GM23338 (cell line): ENCODE measurements at regions not wholly inside any gene's neighbourhood (a gene's known extent, or its start where the extent isn't known, plus 50 kb on each side); places are given as distances from the start of the nearest gene placed in this dataset.

ENCODE experiments used
- ATAC-seq: fragments of 200-7000 bp; cut with Tn5 transposase; 3 replicates; pipeline ENCODE4 v1.9.1; 2020
- DNase-seq: peaks from one replicate; pipeline ENCODE4 v3.0.0-alpha.2; 2015; ENCODE audit warnings: low spot score
- H2AFZ ChIP-seq: fragments of 200-600 bp; sonication (generic); 2 replicates; pipeline ENCODE4 v1.8.0; 2016; ENCODE audit warnings: antibody characterized with exemption, mild to moderate bottlenecking, moderate library complexity
- H3F3A ChIP-seq: fragments of 200-600 bp; sonication (generic); replicated peaks from 2 replicates; pipeline ENCODE4 v1.8.0; 2017; ENCODE audit warnings: antibody characterized with exemption, mixed run types, low read depth
- H3K27ac ChIP-seq: fragments of 200-600 bp; sonication (generic); 2 replicates; pipeline ENCODE4 v1.6.1; 2016; ENCODE audit warnings: low read depth
- H3K27me3 ChIP-seq: fragments of 200-600 bp; sonication (generic); 2 replicates; pipeline ENCODE4 v1.8.0; 2016; ENCODE audit warnings: mild to moderate bottlenecking, mixed run types, moderate library complexity; ENCODE audit not compliant: insufficient read depth
- H3K36me3 ChIP-seq: fragments of 200-600 bp; sonication (generic); 2 replicates; pipeline ENCODE4 v1.8.0; 2016; ENCODE audit warnings: mild to moderate bottlenecking; ENCODE audit not compliant: insufficient read depth
- H3K4me1 ChIP-seq: fragments of 200-600 bp; sonication (generic); 2 replicates; pipeline ENCODE4 v1.8.0; 2016; ENCODE audit warnings: mild to moderate bottlenecking, moderate library complexity; ENCODE audit not compliant: insufficient read depth
- H3K4me2 ChIP-seq: fragments of 200-600 bp; sonication (generic); 2 replicates; pipeline ENCODE4 v1.7.1; 2017; ENCODE audit warnings: mixed run types
- H3K4me3 ChIP-seq: fragments of 200-600 bp; sonication (generic); 2 replicates; pipeline ENCODE4 v1.6.1; 2016; ENCODE audit warnings: mixed run types
- H3K79me2 ChIP-seq: fragments of 200-600 bp; sonication (generic); replicated peaks from 2 replicates; pipeline ENCODE4 v1.8.0; 2017; ENCODE audit warnings: mild to moderate bottlenecking; ENCODE audit not compliant: insufficient read depth
- H3K9me2 ChIP-seq: fragments of 200-600 bp; sonication (generic); 2 replicates; pipeline ENCODE4 v1.8.0; 2017; ENCODE audit not compliant: insufficient read depth
- H4K20me1 ChIP-seq: fragments of 200-600 bp; sonication (generic); replicated peaks from 2 replicates; pipeline ENCODE4 v1.8.0; 2017; ENCODE audit warnings: mild to moderate bottlenecking; ENCODE audit not compliant: insufficient read depth
- H3K27ac Mint-ChIP-seq: 2 replicates; pipeline ENCODE4 v1.8.0; 2020; ENCODE audit warnings: inconsistent platforms, mild to moderate bottlenecking, moderate library complexity, mixed read lengths
- H3K27me3 Mint-ChIP-seq: 3 replicates; pipeline ENCODE4 v1.8.0; 2022; ENCODE audit warnings: low read depth, mild to moderate bottlenecking, moderate library complexity, mixed read lengths, inconsistent platforms; ENCODE audit not compliant: insufficient read depth, poor library complexity
- H3K36me3 Mint-ChIP-seq: 3 replicates; pipeline ENCODE4 v1.8.0; 2021; ENCODE audit warnings: low read depth, mild to moderate bottlenecking, inconsistent platforms, moderate library complexity, mixed read lengths
- H3K4me1 Mint-ChIP-seq: 3 replicates; pipeline ENCODE4 v1.8.0; 2020; ENCODE audit warnings: mild to moderate bottlenecking, inconsistent platforms, mixed read lengths
- H3K4me3 Mint-ChIP-seq: 3 replicates; pipeline ENCODE4 v1.8.0; 2021; ENCODE audit warnings: moderate library complexity, mild to moderate bottlenecking, inconsistent platforms, mixed read lengths
- H3K9me3 Mint-ChIP-seq: 3 replicates; pipeline ENCODE4 v1.8.0; 2020; ENCODE audit warnings: moderate library complexity, mild to moderate bottlenecking, inconsistent platforms, mixed read lengths
- CREB1 ChIP-seq: fragments of 250-450 bp; sonication (Bioruptor Pico); IDR thresholded peaks from 2 replicates; pipeline ENCODE4 v1.5.0; 2020; ENCODE audit warnings: low read depth, mild to moderate bottlenecking, moderate library complexity
- CTCF ChIP-seq, 2 experiments: fragments of 200-600 bp in 1 of 2; sonication (generic) in 1 of 2; conservative IDR thresholded peaks; 2 replicates each; pipeline versions ENCODE4 v1.5.1 to v1.6.1; 2016 to 2017; ENCODE audit warnings: antibody characterized with exemption in 2 of 2, low read depth in 2 of 2, mild to moderate bottlenecking in 2 of 2, moderate library complexity in 1 of 2
- ETS1 ChIP-seq: IDR thresholded peaks from 2 replicates; pipeline ENCODE4 v1.6.1; 2016; ENCODE audit warnings: antibody characterized with exemption
- EZH2 ChIP-seq: fragments of 200-600 bp; sonication (generic); IDR thresholded peaks from one replicate; pipeline ENCODE4 v1.8.0; 2017; ENCODE audit warnings: antibody characterized with exemption, mild to moderate bottlenecking, low read depth; ENCODE audit not compliant: unreplicated experiment
- EZH2phosphoT487 ChIP-seq: fragments of 200-600 bp; sonication (generic); IDR thresholded peaks from one replicate; pipeline ENCODE4 v1.8.1; 2018; ENCODE audit warnings: antibody characterized with exemption; ENCODE audit not compliant: unreplicated experiment
- JUNB ChIP-seq: IDR thresholded peaks from one replicate; pipeline ENCODE4 v1.6.1; 2016; ENCODE audit warnings: antibody characterized with exemption; ENCODE audit not compliant: unreplicated experiment
- NANOG ChIP-seq: IDR thresholded peaks from 2 replicates; pipeline ENCODE4 v1.6.1; 2016; ENCODE audit warnings: antibody characterized with exemption, borderline replicate concordance
- POLR2AphosphoS5 ChIP-seq: IDR thresholded peaks from 2 replicates; pipeline ENCODE4 v1.6.1; 2016; ENCODE audit warnings: antibody characterized with exemption, low read depth
- REST ChIP-seq: IDR thresholded peaks from one replicate; pipeline ENCODE4 v1.6.1; 2018; ENCODE audit warnings: antibody characterized with exemption; ENCODE audit not compliant: unreplicated experiment
- STAT1 ChIP-seq: IDR thresholded peaks from one replicate; pipeline ENCODE4 v1.6.1; 2016; ENCODE audit warnings: antibody characterized with exemption; ENCODE audit not compliant: unreplicated experiment
- ZNF114 ChIP-seq: fragments of 250-450 bp; sonication (Bioruptor Pico); IDR thresholded peaks from 2 replicates; pipeline ENCODE4 v1.5.0; 2020; ENCODE audit warnings: mild to moderate bottlenecking, moderate library complexity
- ZNF331 ChIP-seq: fragments of 250-450 bp; sonication (Bioruptor Pico); IDR thresholded peaks from 2 replicates; pipeline ENCODE4 v1.5.0; 2020; ENCODE audit warnings: low read depth, mild to moderate bottlenecking, moderate library complexity
- ZNF462 ChIP-seq: fragments of 250-450 bp; sonication (Bioruptor Pico); IDR thresholded peaks from 2 replicates; pipeline ENCODE4 v1.5.0; 2020; ENCODE audit warnings: mild to moderate bottlenecking, moderate library complexity

- Histone ChIP-seq H2AFZ (no peak overlapping the region), H3K9me2 (0 out of 2 replicates have a peak, but pooled peaks cover 2% of the 10 kb centered on the region), H3K36me3 (no peaks in the 10 kb centered on the region), H3K79me2 (no peaks in the 10 kb centered on the region), H3K27me3 (no peaks in the 10 kb centered on the region), H3K4me1 (no peaks in the 10 kb centered on the region), H3K27ac (no peak overlapping the region), H3K4me3 (no peak overlapping the region), H4K20me1 (no peaks in the 10 kb centered on the region), H3F3A (no peaks in the 10 kb centered on the region), H3K4me2 (no peak overlapping the region)
- peaks cover 6% of the 10 kb centered on the region; the same call in 2 of the 3 replicates for H3K9me3 Mint-ChIP-seq
- no peak for DNase-seq
- no peaks in the 10 kb centered on the region; the same call in 2 of the 3 replicates for H3K36me3 Mint-ChIP-seq
- TF ChIP-seq REST = no peak
- TF ChIP-seq CTCF (conservative IDR thresholded peaks at IDR 0.05; ENCODE audit: low read depth in 2 of 2) = no peak
- TF ChIP-seq EZH2phosphoT487 = no peak
- TF ChIP-seq ETS1 = no peak
- no peak for TF ChIP-seq POLR2AphosphoS5
- TF ChIP-seq ZNF114 = no peak
- TF ChIP-seq ZNF331 = no peak
- TF ChIP-seq NANOG = no peak
- TF ChIP-seq JUNB = no peak
- no peak for TF ChIP-seq ZNF462 (CRISPR knock-in tag)
- no peak for TF ChIP-seq CREB1 (CRISPR knock-in tag)
- no peak for TF ChIP-seq STAT1
- no peak for TF ChIP-seq EZH2
- ATAC-seq = no peak
- H3K27ac Mint-ChIP-seq = no peak overlapping the region
- no peak overlapping the region for H3K4me3 Mint-ChIP-seq
- no peaks in the 10 kb centered on the region for H3K4me1 Mint-ChIP-seq
- H3K27me3 Mint-ChIP-seq = peaks cover 5% of the 10 kb centered on the region
These were observed 135.3 kb upstream of the FOXQ1 start for GRCh38 chr6:1176567-1176966.
